NCI-H2196 (cell line): ENCODE measurements at regions not wholly inside any gene's neighbourhood (a gene's known extent, or its start where the extent isn't known, plus 50 kb on each side); places are given as distances from the start of the nearest gene placed in this dataset.
"Not testable (repeated sequence)": the region's sequence is repeated elsewhere in the genome, so short reads cannot be mapped to it uniquely, and the experiment has no call there.

Source experiments
- DNase-seq: peaks from one replicate; lab custom pipeline; 2025; ENCODE audit not compliant: unreplicated experiment; lab: John Stamatoyannopoulos, UW

DNA sequence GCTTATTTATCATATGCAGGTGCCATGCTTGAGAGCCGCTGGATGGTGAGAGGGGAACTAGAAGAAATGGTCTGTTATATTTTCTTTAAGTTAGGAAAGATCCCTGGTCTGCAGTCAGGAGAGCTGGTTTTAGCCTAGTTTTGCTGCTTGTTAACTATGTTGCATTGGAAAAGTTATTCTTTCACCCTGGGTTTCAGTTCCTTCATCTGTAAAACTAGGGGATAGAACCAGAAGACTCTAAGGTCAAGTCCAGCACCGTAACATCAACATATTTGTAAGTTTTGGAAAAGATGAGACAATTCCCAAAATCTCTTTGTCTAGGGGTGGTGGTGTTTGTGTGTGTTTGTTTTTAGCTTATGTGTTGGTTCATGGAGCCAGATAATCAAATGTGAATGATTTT, 304.0 kb downstream of the QKI start:
- no peak for DNase-seq

DNA sequence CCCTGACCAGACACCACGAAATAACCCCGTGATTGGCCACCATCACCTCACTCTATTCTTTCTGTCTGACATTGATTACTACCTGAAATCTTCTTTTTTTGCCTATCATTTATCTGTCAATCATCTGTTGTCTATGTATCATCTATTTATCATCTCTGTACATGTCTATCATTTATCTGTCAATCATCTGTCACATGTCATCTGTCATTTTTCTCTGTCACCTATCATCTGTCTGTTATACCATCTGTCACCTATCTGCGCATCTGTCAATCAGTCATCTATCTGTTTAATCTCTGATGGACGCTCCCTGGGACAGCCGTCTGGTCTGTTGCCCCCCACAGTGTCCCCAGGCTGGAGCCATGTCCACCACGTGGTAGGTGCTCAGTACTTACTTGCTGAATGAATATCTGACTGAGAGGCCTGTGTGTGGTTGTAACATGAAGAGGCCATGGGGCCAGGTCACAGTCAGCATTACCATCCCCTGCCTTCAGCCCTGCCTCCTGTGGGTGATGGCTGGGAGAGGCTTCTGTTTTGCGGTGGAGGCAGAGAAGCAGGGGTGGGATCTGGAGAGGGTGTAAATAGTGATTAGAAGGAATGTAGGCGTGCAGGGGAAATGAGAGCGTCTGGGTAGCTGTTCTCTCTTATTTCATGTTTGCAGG, 302.7 kb downstream of the QKI start:
- DNase-seq, result no peak

DNA sequence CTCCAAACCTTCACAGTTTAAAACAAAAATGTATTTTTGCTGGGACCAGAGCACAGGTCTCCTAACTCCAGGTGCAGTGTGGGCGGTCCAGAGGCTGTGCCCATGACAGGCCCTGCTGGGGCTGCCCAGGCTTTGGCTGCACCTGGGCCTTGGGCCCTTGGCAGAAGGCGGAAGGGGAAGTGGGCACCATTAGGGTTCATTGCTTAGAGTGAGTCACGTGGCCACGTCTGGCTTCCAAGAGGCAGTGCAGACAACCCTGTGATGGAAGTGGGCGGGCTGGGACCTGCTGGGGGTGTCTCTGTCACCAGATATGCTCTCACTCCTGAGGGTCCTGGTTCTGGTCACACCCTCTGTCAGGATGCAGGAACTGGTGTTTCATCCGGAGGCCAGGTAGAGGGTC, 302.2 kb downstream of the QKI start:
- no peak for DNase-seq

DNA sequence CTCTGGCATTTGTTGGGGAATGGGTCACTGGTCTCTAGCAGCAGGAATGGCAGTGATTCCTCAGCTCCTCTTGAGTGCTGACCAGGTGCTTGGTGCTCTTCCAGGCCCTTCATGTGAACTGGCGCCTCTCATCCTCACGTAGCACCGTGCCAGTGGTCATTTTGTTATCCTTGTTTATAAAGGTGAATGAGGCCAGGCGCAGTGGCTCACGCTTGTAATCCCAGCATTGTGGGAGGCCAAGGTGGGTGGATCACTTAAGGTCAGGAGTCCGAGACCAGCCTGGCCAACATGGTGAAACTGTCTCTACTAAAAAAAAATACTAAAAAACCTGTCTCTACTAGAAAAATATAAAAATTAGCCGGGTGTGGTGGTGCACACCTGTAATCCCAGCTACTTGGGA, 301.3 kb downstream of the QKI start:
- DNase-seq, result no peak

DNA sequence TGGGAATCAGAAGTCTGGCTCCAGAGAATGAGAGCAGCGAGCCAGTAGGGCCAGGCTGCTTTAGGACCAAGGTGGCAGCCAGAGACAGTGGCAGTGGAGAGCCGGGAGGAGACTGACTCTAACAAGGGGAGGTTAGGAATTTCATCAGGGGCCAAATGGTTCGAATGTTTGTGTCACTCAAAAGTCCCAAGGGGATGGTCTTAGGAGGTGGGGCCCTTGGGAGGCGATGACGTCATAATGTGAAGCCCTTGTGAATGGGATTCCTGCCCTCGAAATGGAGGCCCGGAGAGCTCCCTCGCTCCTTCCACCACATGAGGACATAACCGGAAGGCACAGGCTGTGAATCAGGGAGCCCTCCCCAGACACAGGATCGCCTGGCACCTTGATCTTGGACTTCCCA, 299.7 kb downstream of the QKI start:
- no peak for DNase-seq

DNA sequence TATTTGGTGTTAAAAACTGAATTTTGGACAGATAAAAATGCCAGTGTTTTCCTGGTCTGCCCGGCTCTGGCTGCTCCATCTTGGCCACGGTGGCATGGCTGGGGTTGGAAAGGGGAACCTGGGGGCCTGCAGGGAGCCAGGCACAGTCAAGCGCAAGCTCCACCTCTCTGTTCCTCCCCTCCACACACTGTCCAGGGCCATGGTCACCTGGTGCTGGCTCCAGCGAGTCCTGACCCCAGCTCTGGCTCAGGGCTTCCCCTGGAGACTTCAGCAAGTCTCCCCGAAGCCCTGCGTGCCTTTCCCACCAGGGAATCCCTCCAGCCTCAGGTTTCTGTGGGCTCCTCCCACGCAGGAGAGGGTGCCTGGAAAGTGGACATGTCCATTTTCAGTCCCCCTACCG, 298.5 kb downstream of the QKI start:
- DNase-seq, result no peak

DNA sequence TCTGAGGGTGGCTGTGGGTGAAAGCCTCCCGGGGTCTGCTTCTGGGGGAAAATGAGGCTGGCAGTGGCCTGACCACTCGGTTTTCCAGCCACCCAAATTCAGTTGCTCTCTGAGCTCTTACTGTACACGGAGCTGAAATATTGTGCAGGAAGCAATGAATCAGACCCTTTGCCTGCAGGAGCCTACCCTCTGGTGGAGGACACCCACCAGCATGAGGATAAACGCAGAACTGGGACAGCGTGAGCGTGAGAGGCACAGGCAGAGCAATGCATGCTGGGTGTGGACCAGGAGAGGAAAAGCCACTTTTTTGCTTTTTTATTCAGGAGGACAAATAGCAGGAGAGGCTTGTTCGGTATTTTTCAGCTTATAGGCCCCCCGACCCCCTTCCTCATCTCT, 298.0 kb downstream of the QKI start:
- DNase-seq, result no peak

DNA sequence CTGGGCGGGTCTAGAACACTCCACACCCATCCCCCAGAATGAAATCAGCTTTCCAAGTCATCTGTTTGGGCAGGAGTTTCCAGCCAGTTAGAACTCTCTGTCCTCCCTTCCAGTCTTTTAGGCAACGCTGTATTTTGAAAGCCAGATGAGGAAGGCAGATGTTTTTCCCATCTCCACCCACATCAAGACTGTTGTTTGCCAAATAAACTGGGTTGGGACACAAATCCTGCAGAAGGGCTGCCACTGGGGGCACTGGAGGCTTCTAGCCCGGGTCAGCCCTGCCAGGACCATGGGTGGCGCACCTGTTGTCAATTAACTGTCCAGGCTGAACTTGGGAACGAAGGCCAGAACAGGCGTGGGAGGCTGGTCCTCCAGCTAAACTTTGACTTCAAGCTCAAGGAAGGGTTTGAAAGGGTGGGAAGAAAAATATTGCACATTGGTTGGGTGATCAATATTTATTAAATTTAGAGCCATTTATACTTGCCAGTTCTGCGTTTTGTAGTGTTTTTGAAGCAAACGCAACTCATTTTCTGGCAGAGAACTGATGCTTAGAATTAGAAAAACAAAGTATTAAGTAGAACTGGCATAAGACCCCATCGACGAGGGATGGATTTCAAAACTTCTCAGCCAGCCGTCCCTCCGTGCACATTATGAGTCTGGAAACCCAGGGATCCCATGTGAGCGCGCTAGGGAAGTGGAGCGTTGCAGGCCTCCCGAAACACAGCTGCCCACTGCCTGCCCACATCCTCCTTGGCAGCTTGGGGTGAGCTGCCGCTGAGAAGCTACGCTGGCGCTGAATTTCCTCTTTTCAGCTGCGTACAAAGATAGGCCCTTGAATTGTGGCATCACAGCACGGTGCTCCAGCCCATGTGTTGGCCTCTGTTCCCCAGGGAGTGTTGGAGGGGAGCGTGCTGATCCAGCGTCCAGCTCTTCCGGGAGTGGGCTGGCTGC, 297.4 kb downstream of the QKI start:
- no peak for DNase-seq

DNA sequence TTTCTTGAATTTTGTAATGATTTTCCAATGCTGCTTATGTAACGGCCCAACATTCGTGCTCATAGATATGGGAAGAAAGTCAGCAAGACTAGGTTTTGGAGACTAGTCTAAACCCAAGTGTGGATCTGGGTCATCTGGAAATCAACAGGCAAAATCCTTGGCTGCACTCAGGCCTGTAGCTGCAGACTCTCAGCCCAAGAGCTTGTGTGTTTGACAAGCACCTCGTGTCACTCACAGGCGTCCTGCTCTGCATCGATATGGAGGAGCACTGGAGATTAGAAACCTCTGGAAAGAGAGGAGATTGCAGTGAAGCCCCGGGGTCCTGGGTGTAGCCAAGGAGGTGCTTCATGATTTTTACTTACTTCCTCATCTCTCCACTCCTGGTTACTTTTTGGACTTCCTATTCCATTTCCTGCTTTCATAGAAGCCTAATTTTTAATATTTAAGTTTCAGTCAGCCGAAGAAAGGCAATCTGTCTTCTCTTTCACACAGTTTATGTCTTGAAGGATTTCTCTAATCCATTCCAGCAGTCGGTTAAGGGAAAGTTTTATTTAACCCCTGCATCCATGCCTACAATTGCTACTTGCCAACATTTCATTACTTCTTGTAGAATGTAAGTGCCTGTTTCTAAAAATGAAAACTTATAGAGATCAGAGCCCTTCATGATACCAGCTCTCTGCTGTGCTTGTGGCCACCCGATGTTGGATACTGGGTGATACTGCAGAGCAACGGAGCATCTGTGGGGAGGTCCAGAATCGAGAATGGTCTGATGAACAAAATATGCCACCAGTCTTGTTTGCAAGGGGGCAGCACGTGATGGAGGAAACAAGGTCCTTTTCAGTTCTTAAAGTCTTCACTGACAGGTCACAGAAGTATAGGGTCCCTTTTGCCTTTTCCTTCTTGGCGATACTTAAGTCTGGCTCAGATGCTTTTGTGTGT, 296.3 kb downstream of the QKI start:
- DNase-seq, result no peak

DNA sequence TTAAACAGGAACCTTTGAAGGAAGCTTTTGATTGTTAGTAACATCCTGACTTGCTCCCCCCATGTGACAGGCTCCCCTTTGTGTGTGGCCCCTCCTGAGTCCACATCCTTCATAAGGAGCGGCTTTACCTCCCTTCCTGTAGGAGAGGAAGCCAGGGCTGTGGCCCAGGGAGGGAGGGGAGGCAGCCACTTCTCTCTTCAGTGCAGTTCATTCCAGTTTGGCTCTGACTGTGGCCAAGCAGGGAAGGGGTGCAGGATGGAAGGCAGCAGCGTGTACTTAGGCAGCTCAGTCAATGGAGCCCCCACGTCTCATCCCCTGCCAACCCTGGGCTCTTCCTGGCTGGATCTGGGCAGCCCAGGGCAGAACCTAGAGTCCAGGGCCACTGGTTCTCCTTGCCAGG, 295.2 kb downstream of the QKI start:
- DNase-seq, result no peak

DNA sequence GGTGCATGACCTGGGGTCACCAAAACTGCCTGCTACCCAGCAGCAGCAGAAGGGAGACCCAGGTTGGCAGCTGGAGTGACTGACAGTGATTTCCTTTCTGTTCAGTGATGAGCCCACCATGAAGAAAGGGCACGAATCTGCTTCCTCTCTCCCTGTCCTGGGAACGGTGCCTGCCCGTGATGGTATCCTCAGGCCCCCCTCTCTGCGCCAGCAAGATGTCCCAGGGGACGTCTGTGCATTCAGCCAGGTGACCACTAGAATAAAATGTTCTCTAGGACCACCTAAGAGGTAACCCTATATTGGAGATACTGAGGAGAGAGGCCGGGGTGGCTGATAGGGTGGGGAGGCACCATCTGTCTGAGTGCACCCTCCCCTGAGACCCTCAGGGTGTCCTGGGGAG, 294.7 kb downstream of the QKI start:
- DNase-seq, result no peak

DNA sequence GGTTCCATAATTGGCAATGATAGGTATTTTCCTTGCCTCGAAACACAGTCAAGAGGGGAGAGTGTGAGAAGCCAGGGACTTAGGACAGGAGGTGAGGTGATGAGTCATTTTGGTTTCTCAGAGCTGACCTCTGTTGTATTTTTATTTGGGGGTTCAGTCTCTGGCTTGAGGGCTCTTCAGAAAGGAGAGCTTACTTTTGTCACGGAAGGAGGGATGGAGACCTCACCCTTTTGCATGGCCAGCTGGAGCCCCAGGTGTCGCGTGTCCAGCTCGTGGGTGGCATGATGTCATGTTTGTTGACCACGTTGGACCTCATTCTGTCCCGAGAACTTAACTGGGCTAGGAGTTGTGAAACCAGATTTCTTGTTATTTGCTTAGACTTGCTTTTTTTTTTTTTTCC, 293.9 kb downstream of the QKI start:
- DNase-seq, result no peak

DNA sequence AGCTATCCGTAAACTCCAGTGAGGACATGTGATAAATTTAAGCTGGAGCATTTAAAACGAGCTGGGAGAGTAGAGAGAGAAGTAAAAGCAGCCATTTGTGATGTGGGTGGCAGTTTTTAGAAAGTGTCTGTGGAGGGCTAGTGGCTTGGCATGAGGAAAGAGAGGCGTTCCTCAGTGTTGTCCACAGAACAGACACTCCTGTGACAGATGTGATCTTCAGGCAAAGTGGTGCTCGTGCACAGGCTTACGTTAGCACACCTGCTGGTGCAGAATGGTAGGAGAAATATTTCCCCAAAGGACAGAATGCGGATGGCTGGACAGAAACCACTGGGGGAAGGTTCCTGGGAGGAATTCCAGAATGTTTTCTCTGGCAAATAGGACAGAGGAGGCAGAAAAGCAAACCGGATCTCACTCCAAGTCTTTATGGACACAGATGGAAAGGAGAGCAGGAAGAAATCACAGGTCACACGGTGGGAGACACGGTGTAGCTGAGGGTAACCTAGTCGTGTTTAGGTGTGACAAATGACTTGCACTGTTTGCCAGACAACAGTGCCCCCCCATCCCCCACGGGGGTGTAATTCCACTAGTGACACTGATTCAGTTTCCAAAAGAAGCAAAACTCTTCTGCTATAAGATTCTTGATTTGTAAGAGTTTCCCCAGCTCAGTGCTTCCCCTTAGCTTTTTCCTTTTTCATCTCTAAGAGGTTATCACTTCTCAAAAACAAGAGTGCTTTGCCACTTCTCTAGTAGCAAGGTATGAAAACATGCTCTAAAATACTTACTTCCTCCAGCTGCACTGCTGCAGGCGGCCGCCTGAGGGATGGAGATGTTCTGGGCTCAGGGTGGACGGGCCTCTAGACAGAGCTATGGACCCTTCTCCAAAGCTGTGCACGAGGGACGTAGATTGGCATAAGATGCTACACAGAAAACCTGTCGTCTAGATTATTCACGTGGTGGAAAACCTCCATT, 293.2 kb downstream of the QKI start:
- DNase-seq, result no peak

DNA sequence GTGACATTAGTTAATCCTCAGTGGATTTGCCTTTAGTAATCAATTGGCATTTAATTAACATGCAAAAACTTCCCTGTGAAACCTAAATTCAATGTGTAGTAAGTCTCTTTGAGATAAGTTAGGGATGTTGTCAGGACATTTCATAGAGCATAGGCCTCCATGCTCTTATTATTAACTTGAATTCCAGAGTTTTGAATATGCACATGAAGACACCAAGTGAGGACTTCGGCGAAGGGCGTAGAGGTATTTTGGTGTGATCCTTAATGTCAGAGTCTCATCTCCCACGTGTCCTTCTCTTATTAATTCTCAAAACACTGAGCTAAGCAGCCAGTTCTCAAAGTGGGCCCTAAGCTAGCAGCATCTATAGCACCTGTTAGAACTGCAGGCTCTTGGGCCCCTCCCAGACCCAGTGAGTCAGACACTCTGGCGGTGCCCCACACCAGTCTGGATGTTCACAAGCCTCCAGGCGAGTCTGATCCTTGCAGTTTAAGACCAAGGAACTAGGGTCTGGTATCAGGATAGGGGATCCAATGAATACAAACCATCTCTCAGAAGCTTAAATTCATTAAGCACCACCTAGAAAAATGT, 292.1 kb downstream of the QKI start:
- no peak for DNase-seq

DNA sequence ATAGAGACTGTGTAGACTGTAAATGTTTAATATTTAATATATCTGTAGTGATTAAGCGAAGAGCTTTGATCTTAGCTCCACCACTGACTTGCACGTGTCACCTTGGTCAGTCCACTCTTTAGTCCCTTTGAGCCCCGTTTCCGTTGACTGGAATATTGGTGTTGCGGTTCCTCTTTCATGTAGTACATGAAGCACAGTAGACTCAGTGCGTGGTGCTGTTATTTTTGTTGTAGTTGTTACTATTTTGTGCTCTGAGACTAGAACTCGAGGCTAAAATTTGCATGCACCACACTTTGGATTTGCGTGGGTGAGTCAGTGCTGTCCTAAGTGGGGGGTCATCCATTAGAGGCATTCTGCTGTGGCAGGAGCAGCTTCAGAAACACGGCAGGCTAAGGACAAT, 291.4 kb downstream of the QKI start:
- no peak for DNase-seq

DNA sequence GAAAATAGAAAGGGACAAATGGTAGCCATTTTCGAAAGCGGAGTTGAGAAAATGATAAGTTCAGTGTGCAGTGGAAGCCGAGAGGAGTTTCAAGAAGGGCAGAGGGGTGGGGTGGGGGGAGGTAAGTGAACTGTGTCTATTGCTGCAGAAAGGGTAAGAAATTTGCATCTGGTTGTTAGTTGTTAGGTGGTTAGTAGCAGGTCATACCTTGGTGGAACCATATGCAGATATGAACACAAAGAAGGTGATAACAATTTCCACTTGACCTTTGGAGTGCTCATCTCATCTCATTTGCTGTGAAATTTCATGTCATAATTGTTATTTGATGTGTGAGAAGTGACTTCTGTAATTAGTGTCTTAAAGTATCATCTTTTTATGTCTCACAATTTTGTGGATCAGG, 288.2 kb downstream of the QKI start:
- no peak for DNase-seq

DNA sequence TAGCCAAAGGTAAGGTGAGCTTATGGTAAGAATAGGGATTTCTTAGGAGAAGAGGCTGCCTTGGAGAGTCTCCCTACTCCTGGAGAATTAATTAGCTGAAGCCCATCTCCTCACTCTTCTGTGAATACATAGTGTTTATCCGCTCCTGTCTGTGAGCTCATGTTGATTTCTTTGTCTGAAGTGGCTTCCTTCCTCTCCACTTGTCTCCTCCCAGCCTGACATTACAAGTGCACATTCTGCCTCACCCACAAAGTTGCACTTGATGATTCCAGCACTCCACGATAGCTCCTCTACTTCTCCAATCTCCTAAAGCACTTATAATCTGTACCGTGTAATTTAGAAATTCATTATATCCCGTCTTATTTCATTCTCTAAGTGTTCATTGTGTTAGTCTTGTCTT, 287.2 kb downstream of the QKI start:
- no peak for DNase-seq

DNA sequence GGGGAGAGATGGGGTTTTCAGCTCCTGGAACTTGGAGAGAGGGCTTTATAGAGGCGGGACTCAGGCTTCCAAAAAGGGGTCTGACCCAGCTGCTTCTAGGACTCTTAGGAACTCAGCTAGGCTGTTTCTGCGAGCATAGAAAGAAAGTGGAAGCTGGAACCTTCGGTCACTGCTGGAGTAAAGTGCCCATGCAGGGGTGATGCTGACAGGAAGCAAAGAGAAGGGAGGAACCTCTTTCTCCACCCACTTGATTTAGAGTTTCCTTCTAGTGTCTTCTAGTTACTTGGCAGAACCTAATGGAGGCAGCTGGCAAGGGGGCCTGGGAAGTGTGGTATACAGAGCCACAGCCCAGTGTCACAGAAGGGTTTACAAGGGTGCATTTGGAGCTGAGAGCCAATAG, 283.6 kb downstream of the QKI start:
- no peak for DNase-seq

DNA sequence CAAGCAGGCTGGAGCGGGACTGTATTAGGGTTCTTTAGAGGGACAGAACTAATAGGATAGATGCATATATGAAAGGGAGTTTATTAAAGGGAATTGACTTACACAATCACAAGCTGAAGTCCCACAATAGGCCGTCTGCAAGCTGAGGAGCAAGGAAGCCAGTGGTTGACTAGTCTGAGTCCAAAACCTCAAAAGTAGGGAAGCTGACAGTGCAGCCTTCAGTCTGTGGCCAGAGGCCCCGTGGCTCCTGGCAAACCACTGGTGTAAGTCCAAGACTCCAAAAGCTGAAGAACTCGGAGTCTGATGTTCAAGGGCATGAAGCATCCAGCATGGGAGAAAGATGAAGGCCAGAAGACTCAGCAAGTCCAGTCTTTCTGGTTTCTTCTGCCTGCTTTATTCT, 281.8 kb downstream of the QKI start:
- not testable (repeated sequence) for DNase-seq

DNA sequence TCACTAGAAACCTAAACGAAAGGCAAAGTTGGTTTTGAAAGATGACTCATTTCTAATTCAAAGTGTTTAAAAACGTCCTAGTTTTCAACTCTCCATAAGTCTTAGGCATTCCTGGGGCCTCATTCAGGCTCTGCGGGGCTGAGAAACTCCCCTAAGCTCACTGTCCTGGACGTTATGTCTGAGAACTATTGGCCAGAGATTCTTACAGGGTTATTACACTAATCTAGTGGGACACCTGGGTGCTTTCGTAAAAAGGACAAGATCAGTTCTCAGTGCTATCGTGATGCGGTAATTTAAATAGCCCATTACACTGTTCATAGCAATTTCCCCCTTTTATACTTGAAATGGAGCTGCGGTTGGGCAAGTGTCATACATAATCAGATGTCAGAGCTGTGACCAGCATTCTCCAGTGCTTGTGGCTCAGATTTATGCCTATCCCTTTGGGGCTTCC, 280.9 kb downstream of the QKI start:
- DNase-seq, result no peak
